GM12873 (cell line): ENCODE measurements at regions not wholly inside any gene's neighbourhood (a gene's known extent, or its start where the extent isn't known, plus 50 kb on each side); places are given as distances from the start of the nearest gene placed in this dataset.

Experiments used
- TF ChIP-seq, protein P1 (sequence below): IDR thresholded peaks from 2 replicates; pipeline ENCODE4 v1.5.1; 2012; ENCODE audit warnings: low read depth, mild to moderate bottlenecking, moderate library complexity, low read length, control low read depth; ENCODE audit not compliant: insufficient read depth; ENCODE audit errors: missing control alignments

GRCh38 chr7:68984306-68984705 lies 614.0 kb upstream of the AUTS2 start:
- TF ChIP-seq, protein P1, sequence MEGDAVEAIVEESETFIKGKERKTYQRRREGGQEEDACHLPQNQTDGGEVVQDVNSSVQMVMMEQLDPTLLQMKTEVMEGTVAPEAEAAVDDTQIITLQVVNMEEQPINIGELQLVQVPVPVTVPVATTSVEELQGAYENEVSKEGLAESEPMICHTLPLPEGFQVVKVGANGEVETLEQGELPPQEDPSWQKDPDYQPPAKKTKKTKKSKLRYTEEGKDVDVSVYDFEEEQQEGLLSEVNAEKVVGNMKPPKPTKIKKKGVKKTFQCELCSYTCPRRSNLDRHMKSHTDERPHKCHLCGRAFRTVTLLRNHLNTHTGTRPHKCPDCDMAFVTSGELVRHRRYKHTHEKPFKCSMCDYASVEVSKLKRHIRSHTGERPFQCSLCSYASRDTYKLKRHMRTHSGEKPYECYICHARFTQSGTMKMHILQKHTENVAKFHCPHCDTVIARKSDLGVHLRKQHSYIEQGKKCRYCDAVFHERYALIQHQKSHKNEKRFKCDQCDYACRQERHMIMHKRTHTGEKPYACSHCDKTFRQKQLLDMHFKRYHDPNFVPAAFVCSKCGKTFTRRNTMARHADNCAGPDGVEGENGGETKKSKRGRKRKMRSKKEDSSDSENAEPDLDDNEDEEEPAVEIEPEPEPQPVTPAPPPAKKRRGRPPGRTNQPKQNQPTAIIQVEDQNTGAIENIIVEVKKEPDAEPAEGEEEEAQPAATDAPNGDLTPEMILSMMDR, result no peak

DNA sequence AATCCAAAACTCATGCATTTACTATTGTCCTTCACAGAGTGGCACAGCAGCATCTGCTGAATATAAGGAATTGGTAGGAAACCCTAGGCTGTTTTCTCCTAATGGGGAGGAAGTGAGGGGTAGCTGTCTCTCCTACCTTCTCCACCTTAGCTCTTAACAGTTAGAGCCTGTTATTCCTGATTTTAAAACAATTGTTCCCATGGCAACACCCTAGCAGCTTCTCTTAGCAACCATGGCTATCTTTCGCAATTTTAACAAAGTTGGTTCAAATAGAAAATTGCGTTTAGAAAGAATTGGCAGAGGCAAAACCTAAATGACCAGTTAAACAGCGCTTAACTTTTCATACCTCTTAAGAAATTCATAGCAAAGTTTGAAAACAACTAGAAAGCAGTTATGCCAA lies 603.4 kb upstream of the AUTS2 start:
- TF ChIP-seq, protein P1, result no peak

- TF ChIP-seq, protein P1, result no peak
Measured at GRCh38 chr7:68998136-68998535, 600.1 kb upstream of the AUTS2 start.

GRCh38 chr7:69002416-69002815 lies 595.9 kb upstream of the AUTS2 start:
- TF ChIP-seq, protein P1, result no peak

GRCh38 chr7:69012149-69012548 lies 586.1 kb upstream of the AUTS2 start:
- TF ChIP-seq, protein P1, result no peak

GRCh38 chr7:69017208-69017607 lies 581.1 kb upstream of the AUTS2 start:
- TF ChIP-seq, protein P1, result no peak

GRCh38 chr7:69018200-69018599 lies 580.1 kb upstream of the AUTS2 start:
- TF ChIP-seq, protein P1, result no peak

- TF ChIP-seq, protein P1, result no peak
Measured at GRCh38 chr7:69019437-69019836, 578.8 kb upstream of the AUTS2 start.
